NCI-H69 (cell line): ENCODE measurements at regions not wholly inside any gene's neighbourhood (a gene's known extent, or its start where the extent isn't known, plus 50 kb on each side); places are given as distances from the start of the nearest gene placed in this dataset.
"Not testable (repeated sequence)": the region's sequence is repeated elsewhere in the genome, so short reads cannot be mapped to it uniquely, and the experiment has no call there.

Source experiments
- DNase-seq: peaks from one replicate; lab custom pipeline; 2025; lab: John Stamatoyannopoulos, UW

GRCh38 chr7:115354925-115355324 lies 433.0 kb downstream of the MDFIC start:
- DNase-seq: no peak

GRCh38 chr7:115352375-115352774 lies 430.5 kb downstream of the MDFIC start:
- DNase-seq: peak; percentile 42

- DNase-seq: no peak
These were observed 428.9 kb downstream of the MDFIC start for GRCh38 chr7:115350764-115351163.

- no peak for DNase-seq
These were observed 427.7 kb downstream of the MDFIC start for GRCh38 chr7:115349635-115350034.

GRCh38 chr7:115346685-115347084 lies 424.8 kb downstream of the MDFIC start:
- no peak for DNase-seq

GRCh38 chr7:115340828-115341227 lies 418.9 kb downstream of the MDFIC start:
- DNase-seq: no peak

GRCh38 chr7:115338016-115338415 lies 416.1 kb downstream of the MDFIC start:
- DNase-seq: peak; percentile 95

- peak; percentile 34 for DNase-seq
These were observed 410.8 kb downstream of the MDFIC start for GRCh38 chr7:115332691-115333090.

- no peak for DNase-seq
These were observed 407.1 kb downstream of the MDFIC start for GRCh38 chr7:115329006-115329405.

- no peak for DNase-seq
These were observed 406.1 kb downstream of the MDFIC start for GRCh38 chr7:115328018-115328417.

- DNase-seq: no peak
These were observed 405.4 kb downstream of the MDFIC start for GRCh38 chr7:115327326-115327725.

GRCh38 chr7:115319541-115319940 lies 397.6 kb downstream of the MDFIC start:
- DNase-seq: peak; percentile 38

GRCh38 chr7:115310316-115310715 lies 388.4 kb downstream of the MDFIC start:
- not testable (repeated sequence) for DNase-seq

- peak; percentile 75 for DNase-seq
These were observed 384.7 kb downstream of the MDFIC start for GRCh38 chr7:115306586-115306985.

GRCh38 chr7:115300231-115300870 lies 378.5 kb downstream of the MDFIC start:
- no peak for DNase-seq

- peak; percentile 71 for DNase-seq
These were observed 377.6 kb downstream of the MDFIC start for GRCh38 chr7:115299397-115300037.

GRCh38 chr7:115297656-115298055 lies 375.8 kb downstream of the MDFIC start:
- DNase-seq: peak; percentile 81

GRCh38 chr7:115293628-115294240 lies 371.8 kb downstream of the MDFIC start:
- no peak for DNase-seq

- DNase-seq: no peak
These were observed 370.5 kb downstream of the MDFIC start for GRCh38 chr7:115292381-115292780.

- DNase-seq: no peak
These were observed 368.1 kb downstream of the MDFIC start for GRCh38 chr7:115289971-115290370.

GRCh38 chr7:115276791-115277190 lies 354.9 kb downstream of the MDFIC start:
- DNase-seq: no peak

- not testable (repeated sequence) for DNase-seq
These were observed 352.0 kb downstream of the MDFIC start for GRCh38 chr7:115273855-115274254.

GRCh38 chr7:115273139-115273772 lies 351.4 kb downstream of the MDFIC start:
- DNase-seq: no peak
